Ovary (tissue), 7 donors: ENCODE measurements at regions not wholly inside any gene's neighbourhood (a gene's known extent, or its start where the extent isn't known, plus 50 kb on each side); places are given as distances from the start of the nearest gene placed in this dataset.

Source experiments
- DNase-seq, 5 donors: peaks; one replicate each; pipeline ENCODE4 v3.0.0-alpha.2; 2019 to 2020
- H3K27ac ChIP-seq, 2 donors: fragments of 200-600 bp; one replicate each; pipeline versions ENCODE4 v1.5.1 to v1.8.0; 2019 to 2022
- H3K27me3 ChIP-seq: fragments of 200-600 bp; one replicate; pipeline ENCODE4 v1.8.0; 2022
- H3K36me3 ChIP-seq: fragments of 200-600 bp; sonication (generic); one replicate; pipeline ENCODE4 v1.5.1; 2019
- H3K4me1 ChIP-seq: one replicate; pipeline ENCODE4 v1.8.1; 2013; ENCODE audit warnings: mild to moderate bottlenecking, moderate library complexity; ENCODE audit not compliant: insufficient read depth
- H3K4me3 ChIP-seq: fragments of 200-600 bp; sonication (generic); one replicate; pipeline ENCODE4 v1.5.1; 2017
- H3K9me3 ChIP-seq, 2 donors: fragments of 200-600 bp in 1 of 2; sonication (generic) in 1 of 2; one replicate each; pipeline versions ENCODE4 v1.5.1 to v1.8.1; 2013 to 2019; ENCODE audit warnings: mild to moderate bottlenecking in 1 of 2, moderate library complexity in 1 of 2
- EP300 ChIP-seq: sonication (generic); formaldehyde crosslinking; IDR thresholded peaks from one replicate; pipeline ENCODE4 v1.6.1; 2017; ENCODE audit warnings: antibody characterized with exemption
- POLR2A ChIP-seq: fragments of 450-650 bp; IDR thresholded peaks from one replicate; pipeline ENCODE4 v1.6.1; 2017; ENCODE audit warnings: antibody characterized with exemption, mild to moderate bottlenecking, moderate library complexity
- WGBS, 3 donors: extraction: QIAGEN DNeasy Blood & Tissue Kit in 1 of 3; methylation state at CpG; one replicate each; pipeline versions ENCODE4 v1.1.5 to v1.1.7; 2013 to 2017; 5-methylcytosine and 5-hydroxymethylcytosine counted together
- intact Hi-C, 4 donors: fragments of 100-400 bp; cut with DNase I; formaldehyde crosslinking; loops; one replicate each; pipeline versions ENCODE4 v1.11.0 to v1.15.1; 2022 to 2023
- TF ChIP-seq, protein P1 (sequence below), 3 donors: fragments of 450-650 bp in 2 of 3; fragments of 200-600 bp in 1 of 3; IDR thresholded peaks; one replicate each; pipeline versions ENCODE4 v1.5.1 to v1.8.0; 2016 to 2022; ENCODE audit warnings: antibody characterized with exemption in 3 of 3, mild to moderate bottlenecking in 1 of 3
- donor health status: DM: no; HTN: no; CAD: no; lungs with moderate emphysema.
- donor health status: DM: no; HTN: no; CAD: no.
- donor health status: Bipolar disorder and iron deficiency.
- donor health status: DM: no; HTN: no; CAD: no.
- donor health status: DM: yes; HTN: yes; CAD: no.

DNA sequence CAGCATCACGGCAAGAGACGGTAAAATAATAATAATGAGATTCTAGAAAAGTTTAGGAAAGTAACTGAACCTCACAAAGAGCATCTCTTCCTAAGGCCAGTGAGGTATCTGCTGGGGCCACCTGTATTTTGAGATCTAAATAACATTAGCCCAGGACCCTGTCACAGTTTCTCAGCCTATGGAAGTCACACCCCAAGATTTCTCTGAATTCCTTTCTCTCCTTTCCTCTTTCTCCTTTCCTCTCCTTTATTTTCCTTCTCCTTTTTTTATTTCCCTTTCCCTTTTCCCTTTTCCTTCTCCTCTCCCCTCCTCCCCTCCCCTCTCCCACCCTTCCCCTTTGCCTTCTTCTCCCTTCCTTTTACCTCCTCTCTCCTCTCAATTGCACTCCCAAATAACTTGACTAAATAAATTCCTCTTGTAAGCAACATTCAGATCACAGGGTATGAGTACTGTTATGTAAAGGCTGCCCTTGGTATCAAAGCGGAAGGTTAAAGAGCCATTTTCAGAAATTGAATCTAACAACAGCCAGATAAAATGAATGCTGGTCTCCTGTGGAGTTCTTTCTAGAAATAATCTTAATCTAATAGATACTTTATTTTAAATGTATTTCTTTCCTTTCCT is 506.2 kb downstream of the EPM2A start:
- Histone ChIP-seq H3K27ac (no peak overlapping the region), H3K9me3 (no peaks in the 10 kb centered on the region), H3K27me3 (no peaks in the 10 kb centered on the region), H3K36me3 (no peaks in the 10 kb centered on the region), H3K4me1 (no peaks in the 10 kb centered on the region), H3K4me3 (no peak overlapping the region)
- TF ChIP-seq, protein P1, sequence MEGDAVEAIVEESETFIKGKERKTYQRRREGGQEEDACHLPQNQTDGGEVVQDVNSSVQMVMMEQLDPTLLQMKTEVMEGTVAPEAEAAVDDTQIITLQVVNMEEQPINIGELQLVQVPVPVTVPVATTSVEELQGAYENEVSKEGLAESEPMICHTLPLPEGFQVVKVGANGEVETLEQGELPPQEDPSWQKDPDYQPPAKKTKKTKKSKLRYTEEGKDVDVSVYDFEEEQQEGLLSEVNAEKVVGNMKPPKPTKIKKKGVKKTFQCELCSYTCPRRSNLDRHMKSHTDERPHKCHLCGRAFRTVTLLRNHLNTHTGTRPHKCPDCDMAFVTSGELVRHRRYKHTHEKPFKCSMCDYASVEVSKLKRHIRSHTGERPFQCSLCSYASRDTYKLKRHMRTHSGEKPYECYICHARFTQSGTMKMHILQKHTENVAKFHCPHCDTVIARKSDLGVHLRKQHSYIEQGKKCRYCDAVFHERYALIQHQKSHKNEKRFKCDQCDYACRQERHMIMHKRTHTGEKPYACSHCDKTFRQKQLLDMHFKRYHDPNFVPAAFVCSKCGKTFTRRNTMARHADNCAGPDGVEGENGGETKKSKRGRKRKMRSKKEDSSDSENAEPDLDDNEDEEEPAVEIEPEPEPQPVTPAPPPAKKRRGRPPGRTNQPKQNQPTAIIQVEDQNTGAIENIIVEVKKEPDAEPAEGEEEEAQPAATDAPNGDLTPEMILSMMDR (IDR thresholded peaks at IDR 0.05): no peak
- TF ChIP-seq POLR2A (no peak), EP300 (no peak)
- no peak for DNase-seq
- intact Hi-C loops: no loop called here
- WGBS, 3 donors: 93 to 98% (median 96%) methylated on average over 3 of the region's 3 CpGs

DNA sequence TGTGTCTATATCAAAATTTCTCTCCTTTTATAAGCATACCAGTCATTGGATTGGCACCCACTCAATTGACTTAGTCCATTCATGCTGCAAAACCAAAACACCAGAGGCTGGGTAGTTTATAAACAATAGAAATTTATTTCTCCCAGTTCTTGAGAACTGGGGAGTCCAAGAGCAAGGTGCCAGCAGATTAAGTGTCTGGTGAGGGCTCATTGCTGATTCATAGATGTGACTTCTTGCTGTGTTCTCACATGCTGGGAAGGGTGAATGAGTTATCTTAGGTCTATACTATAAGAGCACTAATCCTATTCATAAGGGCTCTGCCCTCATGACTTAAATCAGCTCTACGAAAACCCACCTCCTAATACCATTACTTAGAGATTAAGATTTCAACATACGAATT is 501.4 kb downstream of the EPM2A start:
- DNase-seq: no peak
- Histone ChIP-seq H3K27me3 (no peaks in the 10 kb centered on the region), H3K4me1 (no peaks in the 10 kb centered on the region), H3K4me3 (no peak overlapping the region), H3K9me3 (no peaks in the 10 kb centered on the region), H3K27ac (no peak overlapping the region), H3K36me3 (no peaks in the 10 kb centered on the region)
- intact Hi-C loops: no loop called here
- TF ChIP-seq EP300: no peak
- TF ChIP-seq, protein P1 (IDR thresholded peaks at IDR 0.05): no peak
- no peak for TF ChIP-seq POLR2A
- 73 to 84% (median 79%) methylated on average over 2 of the region's 2 CpGs for WGBS, 3 donors

DNA sequence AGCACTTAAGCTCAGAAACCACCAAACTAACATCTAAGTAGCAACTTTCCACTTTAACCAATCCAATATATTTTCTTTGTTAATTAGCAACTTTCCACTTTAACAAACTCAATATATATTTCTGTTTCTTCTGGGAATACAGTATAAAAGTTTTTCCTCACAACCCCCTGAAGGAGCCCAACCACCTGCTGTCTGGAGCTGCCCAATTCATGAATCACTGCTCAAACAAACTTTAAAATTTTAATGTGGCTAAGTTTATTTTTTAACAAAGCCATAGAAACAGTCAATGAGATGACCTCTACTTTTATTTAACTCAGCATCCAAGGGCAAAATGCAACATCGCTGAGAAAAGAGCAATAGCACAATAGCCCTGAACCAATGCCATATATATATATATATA is 500.1 kb downstream of the EPM2A start:
- TF ChIP-seq, protein P1 (IDR thresholded peaks at IDR 0.05): no peak
- no peak for TF ChIP-seq EP300
- no peaks in the 10 kb centered on the region for H3K9me3 ChIP-seq
- no peaks in the 10 kb centered on the region for H3K36me3 ChIP-seq
- WGBS, 3 donors: 94 to 100% (median 98%) methylated on average over 1 of the region's 1 CpG
- no peaks in the 10 kb centered on the region for H3K4me1 ChIP-seq
- H3K4me3 ChIP-seq: no peak overlapping the region
- intact Hi-C loops: no loop called here
- H3K27ac ChIP-seq: no peak overlapping the region
- no peak for DNase-seq
- no peaks in the 10 kb centered on the region for H3K27me3 ChIP-seq

DNA sequence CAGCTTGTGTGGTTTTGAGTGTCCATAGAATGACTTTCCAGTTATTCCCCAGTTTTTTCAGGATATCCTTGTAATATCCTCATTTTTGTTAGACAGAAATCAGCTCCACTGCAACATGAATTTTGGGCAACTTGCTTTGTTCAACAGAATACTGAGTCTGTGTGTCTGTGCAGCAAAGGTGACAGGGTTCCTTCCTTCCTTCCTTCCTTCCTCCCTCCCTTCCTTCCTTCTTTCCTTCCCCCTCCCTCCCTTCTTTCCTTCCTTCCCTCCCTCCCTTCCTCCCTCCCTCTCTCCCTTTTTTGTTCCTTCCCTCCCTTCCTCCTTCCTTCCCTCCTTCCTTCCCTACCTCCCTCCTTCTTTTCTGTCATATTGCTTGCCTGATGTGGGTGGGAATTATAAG is 496.5 kb downstream of the EPM2A start:
- intact Hi-C loops: no loop called here
- H3K27me3 ChIP-seq: no peaks in the 10 kb centered on the region
- no peaks in the 10 kb centered on the region for H3K9me3 ChIP-seq
- H3K4me3 ChIP-seq: no peak overlapping the region
- no peak overlapping the region for H3K27ac ChIP-seq
- H3K36me3 ChIP-seq: no peaks in the 10 kb centered on the region
- no peaks in the 10 kb centered on the region for H3K4me1 ChIP-seq
- TF ChIP-seq POLR2A: no peak
- TF ChIP-seq EP300: no peak
- TF ChIP-seq, protein P1 (IDR thresholded peaks at IDR 0.05): no peak
- DNase-seq: no peak
